ENCODE measurements at regions not wholly inside any gene's neighbourhood (a gene's known extent, or its start where the extent isn't known, plus 50 kb on each side); places are given as distances from the start of the nearest gene placed in this dataset.

DNA sequence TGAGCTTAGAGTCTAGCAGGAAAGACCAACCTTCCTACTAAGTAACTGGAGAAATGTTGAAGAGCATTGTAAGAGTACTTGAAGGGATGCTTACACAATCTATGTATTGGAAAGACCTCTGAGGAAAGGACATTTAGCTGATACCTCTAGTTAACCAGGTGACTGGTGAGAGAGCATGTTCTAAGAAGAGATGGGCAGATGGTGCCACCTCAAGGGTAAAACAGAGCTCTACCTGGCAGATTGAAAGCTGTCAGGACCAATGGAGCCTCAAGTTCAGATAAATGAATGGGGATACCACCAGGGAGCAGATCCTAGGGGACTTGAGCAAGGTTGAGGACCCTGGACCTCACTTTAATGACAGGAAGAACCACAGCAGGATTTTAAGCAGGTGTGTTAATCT is 196.4 kb downstream of the QDPR start:
- TF ChIP-seq CTCF (IDR thresholded peaks at IDR 0.05) (no peak), POLR2AphosphoS5 (IDR thresholded peaks at IDR 0.05) (no peak), POLR2A (IDR thresholded peaks at IDR 0.05) (no peak)

Measured in breast epithelium (tissue), 3 donors.